Esophagus (tissue), 2 donors: ENCODE measurements at regions not wholly inside any gene's neighbourhood (a gene's known extent, or its start where the extent isn't known, plus 50 kb on each side); places are given as distances from the start of the nearest gene placed in this dataset.

Experiments used
- H3K27ac ChIP-seq, 2 donors: one replicate each; pipeline ENCODE4 v1.5.1; 2013; ENCODE audit warnings: low read depth in 2 of 2, mild to moderate bottlenecking in 2 of 2, inconsistent platforms in 1 of 2, low read length in 1 of 2, moderate library complexity in 1 of 2
- H3K27me3 ChIP-seq, 2 donors: one replicate each; pipeline ENCODE4 v1.6.1; 2013; ENCODE audit warnings: low read length in 2 of 2, control low read depth in 1 of 2, mild to moderate bottlenecking in 1 of 2; ENCODE audit not compliant: insufficient read depth in 2 of 2, control insufficient read depth in 1 of 2
- H3K36me3 ChIP-seq, 2 donors: one replicate each; pipeline ENCODE4 v1.6.1; 2013; ENCODE audit warnings: low read length in 1 of 2; ENCODE audit not compliant: control insufficient read depth in 2 of 2, insufficient read depth in 2 of 2
- H3K4me1 ChIP-seq, 2 donors: one replicate each; pipeline ENCODE4 v1.6.1; 2013; ENCODE audit warnings: low read length in 1 of 2; ENCODE audit not compliant: control insufficient read depth in 2 of 2, insufficient read depth in 2 of 2
- H3K4me3 ChIP-seq, 2 donors: one replicate each; pipeline ENCODE4 v1.5.1; 2013; ENCODE audit warnings: low read length in 2 of 2, mild to moderate bottlenecking in 2 of 2, low read depth in 1 of 2, moderate library complexity in 1 of 2
- H3K9me3 ChIP-seq, 2 donors: one replicate each; pipeline ENCODE4 v1.6.1; 2013; ENCODE audit warnings: mild to moderate bottlenecking in 2 of 2, low read depth in 1 of 2, low read length in 1 of 2, moderate library complexity in 1 of 2; ENCODE audit not compliant: control insufficient read depth in 2 of 2, insufficient read depth in 1 of 2
- WGBS, 2 donors: extraction: QIAGEN DNeasy Blood & Tissue Kit; methylation state at CpG; one replicate each; pipeline ENCODE4 v1.1.7; 2013; 5-methylcytosine and 5-hydroxymethylcytosine counted together
- donor health status: healthy with polysubstance abuse.
- donor health status: Bipolar disorder and iron deficiency.

GRCh38 chr12:25718081-25718731 lies 165.1 kb upstream of the LMNTD1 start:
- H3K4me3 ChIP-seq: no peak overlapping the region
- WGBS, 2 donors: 48 to 57% methylated on average over 2 of the region's 2 CpGs
- no peaks in the 10 kb centered on the region for H3K9me3 ChIP-seq
- no peaks in the 10 kb centered on the region for H3K27me3 ChIP-seq
- H3K36me3 ChIP-seq: no peaks in the 10 kb centered on the region
- peaks cover 0 to 2% of the 10 kb centered on the region in 2 donors for H3K4me1 ChIP-seq
- H3K27ac ChIP-seq: no peak overlapping the region

GRCh38 chr12:25719505-25719904 lies 166.4 kb upstream of the LMNTD1 start:
- Histone ChIP-seq H3K36me3 (no peaks in the 10 kb centered on the region), H3K27ac (no peak overlapping the region), H3K4me1 (peaks cover 0 to 2% of the 10 kb centered on the region in 2 donors), H3K4me3 (no peak overlapping the region), H3K9me3 (no peaks in the 10 kb centered on the region), H3K27me3 (no peaks in the 10 kb centered on the region)
- WGBS, 2 donors: 75 to 79% methylated on average over 4 of the region's 4 CpGs

GRCh38 chr12:25723336-25723735 lies 170.3 kb upstream of the LMNTD1 start:
- Histone ChIP-seq H3K4me3 (no peak overlapping the region), H3K27ac (no peak overlapping the region), H3K9me3 (no peaks in the 10 kb centered on the region), H3K36me3 (no peaks in the 10 kb centered on the region), H3K27me3 (no peaks in the 10 kb centered on the region), H3K4me1 (peaks cover 0 to 4% of the 10 kb centered on the region in 2 donors)
- WGBS, 2 donors: 62 to 68% methylated on average over 1 of the region's 1 CpG

- Histone ChIP-seq H3K27ac (no peak overlapping the region), H3K27me3 (no peaks in the 10 kb centered on the region), H3K9me3 (no peaks in the 10 kb centered on the region), H3K4me1 (peaks cover 0 to 3% of the 10 kb centered on the region in 2 donors), H3K36me3 (no peaks in the 10 kb centered on the region), H3K4me3 (no peak overlapping the region)
- WGBS, 2 donors: 22 to 51% methylated on average over 4 of the region's 4 CpGs
Observed at GRCh38 chr12:25723921-25724491, 170.9 kb upstream of the LMNTD1 start.

- Histone ChIP-seq H3K36me3 (no peaks in the 10 kb centered on the region), H3K27me3 (no peaks in the 10 kb centered on the region), H3K27ac (no peak overlapping the region), H3K4me1 (peaks cover 0 to 3% of the 10 kb centered on the region in 2 donors), H3K4me3 (no peak overlapping the region), H3K9me3 (no peaks in the 10 kb centered on the region)
- 79 to 81% methylated on average over 3 of the region's 3 CpGs for WGBS, 2 donors
Observed at GRCh38 chr12:25725470-25725869, 172.4 kb upstream of the LMNTD1 start.

GRCh38 chr12:25725931-25726330 lies 172.8 kb upstream of the LMNTD1 start:
- 66 to 82% methylated on average over 1 of the region's 1 CpG for WGBS, 2 donors
- no peak overlapping the region for H3K27ac ChIP-seq
- H3K4me1 ChIP-seq: peaks cover 0 to 3% of the 10 kb centered on the region in 2 donors
- H3K36me3 ChIP-seq: no peaks in the 10 kb centered on the region
- no peaks in the 10 kb centered on the region for H3K9me3 ChIP-seq
- no peaks in the 10 kb centered on the region for H3K27me3 ChIP-seq
- H3K4me3 ChIP-seq: no peak overlapping the region

GRCh38 chr12:25728056-25728595 lies 175.0 kb upstream of the LMNTD1 start:
- no peaks in the 10 kb centered on the region for H3K9me3 ChIP-seq
- H3K4me3 ChIP-seq: no peak overlapping the region
- no peaks in the 10 kb centered on the region for H3K36me3 ChIP-seq
- H3K27me3 ChIP-seq: no peaks in the 10 kb centered on the region
- H3K27ac ChIP-seq: no peak overlapping the region
- WGBS, 2 donors: 22 to 33% methylated on average over 2 of the region's 2 CpGs
- peaks cover 0 to 3% of the 10 kb centered on the region in 2 donors for H3K4me1 ChIP-seq

GRCh38 chr12:25730489-25731349 lies 177.6 kb upstream of the LMNTD1 start:
- WGBS, 2 donors: 43% methylated on average over 5 of the region's 5 CpGs
- Histone ChIP-seq H3K27me3 (no peaks in the 10 kb centered on the region), H3K27ac (no peak overlapping the region), H3K36me3 (no peaks in the 10 kb centered on the region), H3K4me1 (peaks cover 0 to 3% of the 10 kb centered on the region in 2 donors), H3K9me3 (no peaks in the 10 kb centered on the region), H3K4me3 (no peak overlapping the region)

GRCh38 chr12:25733541-25733940 lies 180.5 kb upstream of the LMNTD1 start:
- Histone ChIP-seq H3K27me3 (no peaks in the 10 kb centered on the region), H3K27ac (no peak overlapping the region), H3K4me1 (no peaks in the 10 kb centered on the region), H3K9me3 (peaks cover 0 to 4% of the 10 kb centered on the region in 2 donors), H3K36me3 (no peaks in the 10 kb centered on the region), H3K4me3 (no peak overlapping the region)
- 98 to 100% methylated on average over 1 of the region's 1 CpG for WGBS, 2 donors
